Urothelium cell line (cell line): ENCODE measurements at regions not wholly inside any gene's neighbourhood (a gene's known extent, or its start where the extent isn't known, plus 50 kb on each side); places are given as distances from the start of the nearest gene placed in this dataset.
A peak's percentile ranks its signal among the peaks of the same experiment; 100 is the strongest.
"Not testable (repeated sequence)": the region's sequence is repeated elsewhere in the genome, so short reads cannot be mapped to it uniquely, and the experiment has no call there.

Source experiments
- DNase-seq: peaks from one replicate; pipeline ENCODE4 v3.0.0; 2011; ENCODE audit warnings: low spot score, mixed read lengths
- FAIRE-seq: peaks from 2 replicates; lab custom pipeline; 2011; peaks lifted over from hg19 to GRCh38; lab: Jason Lieb, UNC

DNA sequence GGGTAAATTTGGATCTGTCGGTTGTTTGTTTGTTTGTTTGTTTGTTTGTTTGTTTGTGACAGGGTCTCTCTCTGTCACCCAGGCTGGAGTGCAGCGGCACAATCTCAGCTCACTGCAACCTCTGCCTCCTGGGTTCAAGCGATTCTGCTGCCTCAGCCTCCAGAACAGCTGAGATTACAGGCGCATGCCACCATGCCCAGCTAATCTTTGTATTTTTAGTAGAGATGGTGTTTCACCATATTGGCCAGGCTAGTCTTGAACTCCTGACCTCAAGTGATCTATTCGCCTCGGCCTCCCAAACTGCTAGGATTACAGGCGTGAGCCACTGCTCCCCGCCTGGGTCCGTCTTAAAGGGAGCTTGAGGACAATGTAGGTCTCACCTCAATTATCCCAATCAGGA is 95.3 kb upstream of the NAA20 start:
- FAIRE-seq, DNase-seq: not testable (repeated sequence)

DNA sequence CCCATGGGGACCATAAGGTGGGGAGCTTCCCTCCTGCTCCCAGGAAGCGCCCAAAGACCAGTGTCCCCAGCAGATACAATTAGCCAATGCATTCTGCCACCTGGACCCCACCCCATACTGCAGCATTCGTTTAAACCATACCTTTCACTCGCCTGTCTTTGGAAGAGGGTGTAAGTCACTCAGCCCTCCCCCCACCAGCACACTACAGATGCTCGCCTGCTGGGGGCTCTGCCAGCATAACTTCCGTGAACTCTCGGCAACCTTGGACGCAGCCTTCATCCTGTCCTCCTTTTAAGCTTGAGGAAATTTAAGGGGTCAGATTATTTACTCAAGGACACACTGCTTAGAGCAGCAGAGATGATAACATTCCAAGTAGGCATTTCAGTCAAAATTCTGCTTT is 94.4 kb upstream of the NAA20 start:
- FAIRE-seq (no peak), DNase-seq (no peak)

DNA sequence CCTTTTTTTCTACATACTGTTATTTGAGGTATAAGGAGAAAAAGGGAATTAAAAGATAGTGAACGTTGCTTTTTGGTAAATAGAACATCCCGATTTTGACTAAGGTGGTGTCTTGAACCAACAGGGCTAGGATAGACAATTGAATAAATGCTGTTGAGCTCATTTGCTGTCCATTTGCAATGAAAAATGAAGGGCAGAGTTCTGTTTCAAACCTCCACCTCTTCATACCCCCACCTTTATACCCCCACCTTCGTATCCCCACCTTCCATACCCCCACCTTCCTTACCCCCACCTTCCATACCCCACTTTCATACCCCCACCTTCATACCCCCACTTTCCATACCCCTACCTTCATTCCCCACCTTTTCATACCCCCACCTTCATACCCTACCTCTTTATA is 93.4 kb upstream of the NAA20 start:
- DNase-seq (no peak), FAIRE-seq (no peak)

DNA sequence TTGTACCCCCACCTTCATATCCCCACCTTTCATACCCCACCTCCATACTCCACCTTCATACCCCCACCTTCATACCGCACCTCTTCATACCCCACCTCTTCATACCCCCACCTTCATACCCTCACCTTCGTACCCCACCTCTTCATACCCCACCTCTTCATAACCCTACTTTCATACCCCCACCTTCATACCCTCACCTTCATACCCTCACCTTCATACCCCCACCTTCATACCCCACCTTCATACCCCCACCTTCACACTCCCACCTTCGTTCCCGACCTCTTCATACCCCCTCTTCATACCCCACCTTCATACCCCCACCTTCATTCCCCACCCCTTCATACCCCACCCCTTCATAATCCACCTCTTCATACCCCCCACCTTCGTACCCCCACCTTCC is 92.9 kb upstream of the NAA20 start:
- peak; percentile 96 for FAIRE-seq
- no peak for DNase-seq

DNA sequence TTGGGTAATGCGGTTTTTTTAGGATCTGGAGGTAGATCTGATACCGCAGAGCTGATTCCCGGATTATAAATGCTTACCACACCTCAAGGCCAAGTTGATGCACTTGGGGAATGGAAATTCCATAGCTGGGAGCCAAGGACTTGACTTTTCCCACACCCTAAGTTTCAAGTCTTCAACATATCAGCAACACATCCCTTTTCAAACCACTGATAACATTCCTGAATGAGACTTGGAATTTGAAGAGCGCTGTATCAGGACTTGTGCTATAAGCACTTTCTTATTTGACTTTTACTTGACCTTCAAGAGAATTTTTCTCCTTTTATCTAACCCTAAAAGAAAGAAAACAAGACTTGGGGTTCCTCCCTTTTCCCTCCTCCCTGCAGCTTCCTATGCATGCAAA is 90.6 kb upstream of the NAA20 start:
- FAIRE-seq, result no peak

DNA sequence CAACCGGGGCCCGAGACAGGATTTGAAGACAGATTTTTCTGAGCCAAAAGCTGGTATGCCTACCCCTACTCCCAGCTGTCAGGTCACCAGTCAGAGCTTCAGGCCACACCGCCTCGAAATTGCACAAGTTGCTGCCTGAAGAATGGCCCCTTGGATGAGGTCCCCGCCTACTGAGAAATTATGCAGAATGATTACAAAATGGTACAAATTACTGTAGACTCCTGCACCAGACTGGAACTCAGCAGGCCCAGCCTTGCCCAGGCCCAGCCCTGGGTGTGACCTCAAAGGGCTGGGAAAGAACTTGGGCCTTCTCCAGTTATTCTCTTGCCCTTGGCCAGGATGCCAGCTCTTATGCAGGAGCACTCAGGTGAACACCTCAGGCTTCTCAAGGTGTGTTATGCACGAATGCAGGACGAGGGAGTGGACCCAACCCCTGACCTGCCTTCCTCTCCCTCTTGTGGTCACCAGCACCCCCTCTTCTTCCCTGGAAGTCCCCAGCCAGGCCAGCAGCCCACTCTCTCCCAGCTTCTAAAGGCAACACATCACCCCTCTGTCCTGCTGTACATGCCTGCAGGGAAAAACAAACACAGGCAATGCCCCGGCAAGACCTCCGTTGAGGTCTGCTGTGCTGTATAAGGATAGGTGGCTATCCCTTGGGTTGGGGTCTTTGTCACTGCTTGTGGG is 88.7 kb upstream of the NAA20 start:
- DNase-seq (no peak), FAIRE-seq (no peak)

More for the DNA sequence above, 90.6 kb upstream of the NAA20 start:
- DNase-seq, result no peak

DNA sequence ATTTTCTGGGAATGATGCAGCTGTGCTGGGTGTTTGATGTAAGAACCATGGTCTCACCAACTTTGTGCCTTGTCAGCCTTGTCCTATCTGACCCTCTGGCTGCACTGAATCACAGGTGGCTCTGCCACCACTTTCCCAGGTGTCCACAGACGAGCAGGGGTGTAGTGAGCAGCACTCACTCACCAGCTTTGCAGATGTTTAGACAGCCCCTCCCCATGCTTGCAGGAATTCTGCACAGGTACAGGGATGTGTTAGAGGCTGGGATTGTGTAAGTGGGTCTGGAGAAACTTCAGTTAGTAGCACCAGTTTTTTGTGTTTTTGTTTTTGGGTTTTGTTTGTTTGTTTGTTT is 88.2 kb upstream of the NAA20 start:
- DNase-seq (no peak), FAIRE-seq (no peak)

DNA sequence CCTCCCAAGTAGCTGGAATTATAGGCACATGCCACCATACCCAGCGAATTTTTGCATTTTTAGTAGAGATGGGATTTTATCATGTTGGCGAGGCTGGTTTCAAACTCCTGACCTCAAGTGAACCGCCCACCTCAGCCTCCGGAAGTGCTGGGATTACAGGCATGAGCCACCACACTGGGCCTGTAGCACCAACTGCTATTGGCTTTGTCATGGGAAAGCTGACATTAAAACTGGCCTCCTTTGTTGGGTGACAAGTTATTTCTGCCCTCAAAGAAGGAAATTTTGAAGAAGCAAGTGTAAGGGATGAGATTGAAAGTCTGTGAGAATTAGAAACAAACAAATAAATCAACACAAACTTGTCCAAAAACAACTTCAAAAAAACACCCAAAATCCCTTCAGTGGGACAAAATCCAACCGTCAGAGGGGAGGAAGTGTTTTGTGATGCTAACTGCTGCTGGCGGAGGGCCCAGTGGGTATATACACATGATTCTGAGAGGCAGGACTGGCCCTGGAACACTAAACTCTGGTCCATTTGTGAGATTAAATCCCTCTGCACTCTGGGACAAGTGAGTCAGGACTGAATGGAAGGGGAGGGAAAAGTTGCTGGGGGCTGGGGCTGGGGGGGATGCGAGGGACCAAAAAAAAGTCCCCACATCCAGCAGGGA is 87.5 kb upstream of the NAA20 start:
- FAIRE-seq (no peak), DNase-seq (no peak)

DNA sequence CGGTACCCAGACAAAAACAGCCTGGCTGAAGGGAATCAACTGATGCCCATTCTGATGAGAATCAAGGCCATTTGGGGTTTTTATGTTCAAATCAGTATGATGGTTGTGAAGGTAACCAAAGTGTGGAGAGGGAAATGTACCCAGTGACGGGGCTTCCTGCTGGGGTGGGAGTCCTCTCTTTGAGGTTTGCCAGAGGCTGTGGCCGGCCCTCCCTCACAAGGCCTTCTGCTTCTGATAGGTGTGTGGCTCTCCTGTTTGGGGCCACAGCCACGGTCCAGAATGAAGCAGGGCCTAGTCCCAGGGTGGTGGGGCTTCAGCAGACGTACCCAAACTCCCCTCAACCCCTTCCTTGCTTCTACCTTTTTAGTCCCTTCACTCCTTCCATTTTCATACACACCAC is 86.7 kb upstream of the NAA20 start:
- FAIRE-seq, result no peak

DNA sequence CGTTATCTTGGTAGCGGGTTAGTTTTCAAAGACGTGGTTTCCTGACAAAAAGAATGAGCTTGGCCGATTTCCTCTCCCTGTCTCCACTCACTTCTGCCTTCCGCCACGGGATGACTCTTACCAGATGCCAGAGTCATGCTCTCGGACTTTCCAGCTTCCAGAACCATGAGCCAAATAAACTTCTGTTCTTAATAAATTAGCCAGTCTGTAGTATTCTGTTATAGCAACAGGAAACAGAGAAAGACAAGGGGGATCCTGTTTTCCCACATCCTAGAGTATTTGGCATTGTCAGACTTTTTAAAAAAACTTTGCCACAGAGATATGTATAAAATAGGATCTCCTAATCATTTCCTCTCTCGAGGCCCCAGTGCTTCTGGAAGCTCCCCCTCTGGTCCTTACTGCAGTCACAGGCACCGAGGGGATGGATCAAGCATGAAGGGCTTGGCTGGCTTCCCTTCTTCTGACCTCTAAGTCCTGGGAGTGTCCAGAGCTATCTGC is 84.9 kb upstream of the NAA20 start:
- FAIRE-seq, result no peak
- no peak for DNase-seq

More for the DNA sequence above, 86.7 kb upstream of the NAA20 start:
- DNase-seq, result no peak

DNA sequence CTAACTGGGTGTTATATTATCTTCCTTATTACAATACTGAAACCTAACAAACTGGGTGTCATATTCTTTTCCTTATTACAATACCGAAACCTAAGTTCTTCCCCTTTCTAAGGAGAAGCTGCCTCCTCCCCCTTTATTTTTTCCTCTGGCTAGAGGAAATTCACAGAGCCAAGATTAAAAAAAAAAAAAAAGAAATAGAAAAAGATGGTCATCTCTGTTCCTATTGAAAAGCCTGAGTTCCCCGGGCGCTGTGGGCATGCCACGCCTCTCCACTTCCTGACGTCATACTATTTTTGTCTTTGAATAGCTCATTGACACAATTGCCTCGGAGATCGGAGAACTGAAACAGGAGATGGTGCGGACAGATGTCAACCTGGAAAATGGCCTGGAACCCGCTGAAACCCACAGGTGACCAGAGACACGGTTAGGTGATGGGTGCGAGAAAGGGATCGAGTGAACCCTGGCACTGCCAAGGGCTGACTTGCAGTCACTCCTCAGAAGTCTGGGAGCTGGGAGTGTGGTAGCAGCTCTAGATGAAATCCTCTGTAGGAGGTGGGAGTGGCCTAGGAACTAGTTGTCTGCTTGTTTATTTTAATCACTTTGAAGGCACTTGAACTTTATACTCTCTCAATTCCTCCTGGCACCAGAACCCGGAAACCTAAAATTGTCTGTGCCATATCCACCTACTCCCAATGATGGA is 82.2 kb upstream of the NAA20 start:
- FAIRE-seq (no peak), DNase-seq (no peak)

DNA sequence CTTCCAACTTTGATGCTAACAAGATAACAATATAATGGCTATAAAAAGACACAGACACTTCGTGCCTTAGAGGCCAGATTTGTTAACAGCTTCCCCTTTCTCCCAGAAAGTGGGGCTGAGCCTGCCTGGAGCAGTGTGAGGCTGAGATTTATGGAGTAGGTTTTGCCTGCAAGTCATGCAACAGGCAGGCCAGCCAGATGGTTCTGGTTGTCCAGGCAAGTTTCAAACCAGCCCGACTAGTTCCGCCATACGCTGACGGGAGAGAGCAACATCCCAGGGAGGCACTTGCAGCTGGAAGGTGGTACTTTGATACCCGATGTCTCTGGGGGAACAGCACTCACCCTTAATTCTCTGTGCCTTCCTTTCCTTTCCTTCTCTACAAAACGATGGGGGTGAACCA is 81.3 kb upstream of the NAA20 start:
- no peak for FAIRE-seq

DNA sequence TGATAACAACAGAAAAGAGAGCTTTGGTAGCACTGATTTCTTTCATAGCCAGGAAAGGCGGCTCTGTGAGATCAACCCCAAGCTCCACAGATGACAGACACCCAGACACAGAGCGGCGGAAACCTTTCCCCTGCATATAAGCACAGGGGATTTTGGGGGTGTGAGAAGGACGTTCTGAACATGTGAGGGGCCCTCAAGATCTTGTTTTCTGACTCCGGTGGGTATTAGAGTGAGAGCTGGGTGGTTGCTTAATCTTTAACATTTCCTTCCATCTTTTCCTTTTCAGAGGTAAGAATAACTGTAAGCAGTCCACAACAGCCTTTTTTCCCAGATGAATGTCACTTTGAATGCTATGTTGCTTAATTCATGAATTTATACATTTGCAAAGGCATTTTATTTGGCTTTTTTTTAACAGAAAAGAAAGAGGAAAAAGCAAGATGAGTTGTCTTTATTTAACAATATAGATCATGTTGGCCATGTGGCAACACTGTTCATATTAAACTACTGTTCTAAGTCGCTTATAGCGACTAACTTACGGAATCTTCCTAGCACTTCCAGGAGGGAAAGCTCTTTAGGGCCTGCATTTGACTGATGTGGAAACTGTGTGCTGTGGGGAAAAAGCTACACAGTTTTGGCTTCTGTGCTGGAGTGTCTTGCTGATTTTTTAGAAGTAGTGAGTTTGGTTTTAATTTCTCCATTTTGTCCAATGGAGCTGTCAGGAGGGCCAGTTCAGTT is 80.5 kb upstream of the NAA20 start:
- DNase-seq (no peak), FAIRE-seq (no peak)

More for the DNA sequence above, 81.3 kb upstream of the NAA20 start:
- no peak for DNase-seq

DNA sequence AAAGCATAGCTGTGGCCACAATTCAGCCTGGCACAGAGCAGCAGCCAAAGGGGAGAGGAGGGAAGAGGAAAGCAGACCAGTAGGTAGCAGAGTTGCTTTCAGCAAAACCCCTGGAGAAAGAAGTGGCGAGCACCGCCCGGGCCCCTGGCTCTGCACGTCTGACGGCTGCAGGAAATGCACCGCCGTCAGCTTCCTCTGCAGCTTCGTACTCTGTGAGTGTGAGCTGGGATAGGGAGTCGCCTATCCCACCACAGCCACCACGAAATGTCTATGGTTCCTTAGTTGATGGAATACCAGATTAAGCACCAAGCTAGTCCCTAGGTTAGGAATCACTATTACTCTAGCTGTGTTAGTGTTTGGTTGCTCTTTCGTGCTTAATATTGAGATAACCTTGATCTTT is 79.9 kb upstream of the NAA20 start:
- DNase-seq (no peak), FAIRE-seq (no peak)

DNA sequence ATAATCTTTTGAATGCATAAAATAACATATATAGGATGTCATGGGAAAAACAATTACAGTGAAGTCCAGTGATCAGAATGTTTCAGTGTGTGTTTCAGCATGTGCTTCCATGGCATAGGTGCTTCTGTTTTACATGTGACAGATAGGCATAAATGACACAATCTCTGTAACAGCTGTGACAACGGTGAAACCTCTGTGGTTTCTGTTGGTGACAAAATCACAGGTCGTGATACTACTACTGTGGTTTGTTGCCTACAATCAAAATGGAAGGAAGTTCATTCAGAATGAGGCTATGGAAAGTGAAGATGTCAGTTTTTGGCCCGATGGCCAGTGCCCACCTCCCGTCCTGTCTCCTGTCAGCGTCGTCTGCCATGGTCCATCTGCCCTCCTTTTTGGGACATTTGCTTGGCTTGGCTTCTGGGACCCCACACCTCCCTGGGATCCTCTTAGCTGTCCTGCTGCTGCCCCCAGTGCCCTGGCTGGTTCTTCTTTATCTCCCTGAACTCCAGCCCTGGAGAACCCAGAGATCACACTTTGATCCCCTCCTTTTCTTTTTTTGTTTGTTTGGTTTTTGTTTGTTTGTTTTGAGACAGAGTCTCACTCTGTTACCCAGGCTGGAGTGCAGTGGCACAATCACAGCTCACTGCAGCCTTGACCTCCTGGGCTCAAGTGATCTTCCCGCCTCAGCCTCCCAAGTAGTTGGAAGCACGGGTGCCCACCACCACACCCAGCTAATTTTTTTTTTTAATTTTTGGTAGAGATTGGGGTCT is 79.3 kb upstream of the NAA20 start:
- DNase-seq (no peak), FAIRE-seq (no peak)

DNA sequence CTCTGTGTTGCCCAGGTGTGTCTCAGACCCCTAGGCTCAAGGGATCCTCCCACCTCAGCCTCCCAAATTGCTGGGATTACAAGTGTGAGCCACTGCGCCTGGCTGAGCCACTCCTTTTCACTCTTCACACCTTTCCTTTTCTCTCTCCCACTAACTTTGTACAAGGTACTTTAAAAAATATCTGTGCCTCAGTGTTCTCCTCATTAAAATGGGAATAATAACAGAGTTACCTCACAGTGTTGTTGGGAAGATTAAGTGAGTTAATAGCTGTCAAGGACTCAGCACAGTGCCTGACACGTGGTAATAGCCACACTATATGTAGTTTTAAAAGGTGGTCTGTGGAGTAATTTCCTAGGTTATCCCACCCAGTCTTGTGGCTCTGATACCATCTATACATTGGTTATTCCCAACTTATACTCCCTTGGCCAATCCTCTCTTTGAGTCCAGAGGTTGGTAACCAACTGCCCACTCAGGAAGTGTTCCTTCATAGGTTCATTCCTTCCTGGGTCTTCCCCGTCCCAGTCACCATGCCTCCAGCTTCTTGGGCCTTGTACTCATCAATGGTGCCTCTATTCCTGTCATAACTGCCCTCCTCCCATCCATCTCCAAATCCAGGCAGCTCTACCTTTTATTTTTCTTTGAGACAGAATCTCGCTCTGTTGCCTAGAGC is 78.6 kb upstream of the NAA20 start:
- FAIRE-seq (no peak), DNase-seq (no peak)

DNA sequence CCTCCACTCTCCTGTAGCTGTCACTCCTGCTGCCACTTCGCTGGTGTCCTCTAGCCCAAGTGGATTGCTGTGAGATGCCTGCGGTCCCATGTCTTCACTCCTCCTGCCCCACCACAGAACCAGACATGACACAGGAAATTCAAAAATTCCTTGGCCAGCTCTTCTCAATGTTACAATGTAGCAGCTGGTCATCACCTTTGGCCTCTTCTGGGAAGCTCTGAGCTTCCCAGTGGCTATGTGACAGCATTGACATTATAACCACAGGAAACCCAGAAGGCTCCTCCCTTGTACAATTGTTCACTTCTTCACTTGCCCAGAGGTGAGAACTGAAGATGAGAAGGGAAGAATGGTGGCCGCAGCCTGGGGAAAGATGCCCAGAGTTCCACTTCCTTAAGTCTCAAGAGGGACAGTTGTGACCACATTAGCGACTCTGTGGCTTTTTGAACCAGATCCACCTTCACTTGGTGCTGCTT is 76.1 kb upstream of the NAA20 start:
- no peak for FAIRE-seq
- DNase-seq, result no peak

DNA sequence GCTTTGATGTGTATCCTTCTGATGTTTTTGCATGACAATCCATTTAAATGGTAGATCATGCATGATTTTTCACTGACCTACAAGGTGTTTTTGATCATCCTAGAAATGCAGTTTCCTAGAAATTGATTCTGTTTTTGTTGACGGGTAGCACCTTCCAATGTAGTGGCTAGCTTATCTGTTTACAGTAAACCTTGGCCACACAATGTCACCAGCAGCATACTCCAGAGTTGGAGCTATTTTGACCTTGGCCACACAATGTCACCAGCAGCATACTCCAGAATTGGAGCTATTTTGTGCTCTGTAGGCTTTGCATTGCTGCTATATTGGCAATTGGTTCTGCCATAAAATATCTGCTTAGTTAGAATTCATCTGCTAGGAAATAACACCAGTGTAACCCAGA is 74.6 kb upstream of the NAA20 start:
- FAIRE-seq, result no peak

DNA sequence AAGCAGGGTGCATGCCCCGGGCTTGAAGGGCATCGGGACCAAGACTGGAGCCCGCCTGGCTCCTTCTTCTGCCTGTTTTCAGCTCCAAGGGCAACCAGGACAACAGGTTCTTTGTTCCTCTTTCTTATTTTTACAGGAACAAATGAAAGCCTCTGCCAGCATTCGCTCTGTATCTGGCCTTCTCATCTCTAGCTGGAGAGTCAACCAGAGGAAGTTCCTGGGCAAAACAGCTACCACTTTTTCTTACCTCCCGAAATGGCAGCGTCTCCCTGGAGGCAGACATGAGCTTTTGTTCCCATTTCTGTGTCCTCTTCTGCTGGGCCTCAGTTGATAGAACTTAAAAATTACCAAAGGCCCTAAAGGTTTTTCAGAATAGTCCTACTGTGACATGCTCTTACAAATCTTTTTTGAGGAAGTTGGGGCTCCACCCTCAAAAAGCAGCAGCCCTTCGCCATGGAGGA is 74.1 kb upstream of the NAA20 start:
- no peak for DNase-seq
- no peak for FAIRE-seq

More for the DNA sequence above, 74.6 kb upstream of the NAA20 start:
- DNase-seq, result no peak
